GM18867 (cell line): ENCODE measurements at regions not wholly inside any gene's neighbourhood (a gene's known extent, or its start where the extent isn't known, plus 50 kb on each side); places are given as distances from the start of the nearest gene placed in this dataset.

Experiments
- ATAC-seq: cut with Tn5 transposase; IDR thresholded peaks from one replicate; pipeline ENCODE4 v1.9.1; 2021; ENCODE audit warnings: mild to moderate bottlenecking, moderate library complexity; ENCODE audit not compliant: unreplicated experiment

GRCh38 chr21:18460979-18461378 is 57.4 kb upstream of the TMPRSS15 start:
- peak; percentile 45 for ATAC-seq

- no peak for ATAC-seq
These were observed 58.2 kb upstream of the TMPRSS15 start for GRCh38 chr21:18461743-18462142.

GRCh38 chr21:18467715-18468114 is 64.1 kb upstream of the TMPRSS15 start:
- ATAC-seq: peak; percentile 67

- peak; percentile 79 for ATAC-seq
These were observed 65.2 kb upstream of the TMPRSS15 start for GRCh38 chr21:18468790-18469189.

- no peak for ATAC-seq
These were observed 73.1 kb upstream of the TMPRSS15 start for GRCh38 chr21:18476639-18477038.

- ATAC-seq: no peak
These were observed 73.5 kb upstream of the TMPRSS15 start for GRCh38 chr21:18477043-18477442.

- no peak for ATAC-seq
These were observed 74.9 kb upstream of the TMPRSS15 start for GRCh38 chr21:18478513-18478912.

GRCh38 chr21:18488252-18488651 is 84.7 kb upstream of the TMPRSS15 start:
- no peak for ATAC-seq

GRCh38 chr21:18493422-18493821 is 89.8 kb upstream of the TMPRSS15 start:
- no peak for ATAC-seq

- no peak for ATAC-seq
These were observed 91.9 kb upstream of the TMPRSS15 start for GRCh38 chr21:18495523-18495922.

- no peak for ATAC-seq
These were observed 94.8 kb upstream of the TMPRSS15 start for GRCh38 chr21:18498431-18498830.

GRCh38 chr21:18499761-18500376 is 96.3 kb upstream of the TMPRSS15 start:
- no peak for ATAC-seq

GRCh38 chr21:18518054-18518481 is 114.5 kb upstream of the TMPRSS15 start:
- ATAC-seq: no peak

GRCh38 chr21:18521204-18521603 is 117.6 kb upstream of the TMPRSS15 start:
- no peak for ATAC-seq

GRCh38 chr21:18522181-18522972 is 118.8 kb upstream of the TMPRSS15 start:
- no peak for ATAC-seq

GRCh38 chr21:18524097-18524880 is 120.7 kb upstream of the TMPRSS15 start:
- no peak for ATAC-seq

GRCh38 chr21:18529254-18529653 is 125.7 kb upstream of the TMPRSS15 start:
- no peak for ATAC-seq

GRCh38 chr21:18542081-18542480 is 138.5 kb upstream of the TMPRSS15 start:
- no peak for ATAC-seq

GRCh38 chr21:18545908-18546307 is 142.3 kb upstream of the TMPRSS15 start:
- ATAC-seq: no peak

- no peak for ATAC-seq
These were observed 143.8 kb upstream of the TMPRSS15 start for GRCh38 chr21:18547347-18547746.

- ATAC-seq: no peak
These were observed 144.7 kb upstream of the TMPRSS15 start for GRCh38 chr21:18548249-18548648.
